Endodermal cell (in vitro differentiated cells): ENCODE measurements at regions not wholly inside any gene's neighbourhood (a gene's known extent, or its start where the extent isn't known, plus 50 kb on each side); places are given as distances from the start of the nearest gene placed in this dataset.
"Not testable (repeated sequence)": the region's sequence is repeated elsewhere in the genome, so short reads cannot be mapped to it uniquely, and the experiment has no call there.

ENCODE experiments used
- DNase-seq: peaks from one replicate; pipeline ENCODE4 v3.0.0-alpha.2; 2017
- H3K27ac ChIP-seq: 2 replicates; pipeline ENCODE4 v1.5.1; 2013; ENCODE audit warnings: mild to moderate bottlenecking, low read depth, low read length, moderate library complexity
- H3K27me3 ChIP-seq: 2 replicates; pipeline ENCODE4 v1.6.1; 2013; ENCODE audit warnings: mild to moderate bottlenecking, low read length, moderate library complexity; ENCODE audit not compliant: insufficient read depth, control insufficient read depth, poor library complexity, severe bottlenecking
- H3K36me3 ChIP-seq: 2 replicates; pipeline ENCODE4 v1.7.0; 2013; ENCODE audit warnings: mild to moderate bottlenecking, low read length, moderate library complexity; ENCODE audit not compliant: control insufficient read depth, insufficient read depth
- H3K4me1 ChIP-seq: one replicate; pipeline ENCODE4 v1.7.0; 2013; ENCODE audit warnings: low read length; ENCODE audit not compliant: control insufficient read depth, insufficient read depth
- H3K4me3 ChIP-seq: 2 replicates; pipeline ENCODE4 v1.5.1; 2013; ENCODE audit warnings: mild to moderate bottlenecking, low read length, moderate library complexity
- H3K9ac ChIP-seq: 2 replicates; pipeline ENCODE4 v1.6.1; 2013; ENCODE audit warnings: mild to moderate bottlenecking, low read length, moderate library complexity; ENCODE audit not compliant: poor library complexity, severe bottlenecking; ENCODE audit errors: extremely low read depth
- H3K9me3 ChIP-seq: 2 replicates; pipeline ENCODE4 v1.6.1; 2013; ENCODE audit warnings: mild to moderate bottlenecking, low read length, moderate library complexity; ENCODE audit not compliant: control insufficient read depth
- H3K27ac Mint-ChIP-seq: 2 replicates; pipeline ENCODE4 v1.8.0; 2020; ENCODE audit warnings: mixed read lengths
- H3K27me3 Mint-ChIP-seq: 2 replicates; pipeline ENCODE4 v1.8.0; 2021; ENCODE audit warnings: mild to moderate bottlenecking, mixed read lengths; ENCODE audit not compliant: insufficient read depth
- H3K36me3 Mint-ChIP-seq: 2 replicates; pipeline ENCODE4 v1.8.0; 2020; ENCODE audit warnings: low read depth, mixed read lengths
- H3K4me1 Mint-ChIP-seq: 2 replicates; pipeline ENCODE4 v1.8.0; 2020; ENCODE audit warnings: mixed read lengths
- H3K4me3 Mint-ChIP-seq: 2 replicates; pipeline ENCODE4 v1.8.0; 2020; ENCODE audit warnings: mild to moderate bottlenecking, moderate library complexity, mixed read lengths
- H3K9me3 Mint-ChIP-seq: 2 replicates; pipeline ENCODE4 v1.8.0; 2020; ENCODE audit warnings: mild to moderate bottlenecking, mixed read lengths
- CTCF ChIP-seq: fragments of 200-600 bp; sonication (generic); conservative IDR thresholded peaks from 2 replicates; pipeline ENCODE4 v1.5.0; 2021; ENCODE audit warnings: antibody characterized with exemption, mild to moderate bottlenecking
- WGBS, 2 experiments: methylation state at CpG; one replicate each; pipeline versions ENCODE4 v1.1.5 to v1.1.7; 2013; ENCODE audit warnings: missing lambda C conversion rate in 2 of 2, mixed read lengths in 1 of 2; ENCODE audit not compliant: insufficient coverage in 1 of 2, insufficient read length in 1 of 2; 5-methylcytosine and 5-hydroxymethylcytosine counted together

GRCh38 chr19:28596561-28597071, 616.3 kb downstream of the UQCRFS1 start:
- Mint-ChIP-seq H3K9me3 (no peaks in the 10 kb centered on the region), H3K27me3 (no peaks in the 10 kb centered on the region), H3K4me3 (no peak overlapping the region), H3K27ac (no peak overlapping the region), H3K36me3 (no peaks in the 10 kb centered on the region), H3K4me1 (peaks cover 6% of the 10 kb centered on the region)
- no peak overlapping the region for H3K9ac ChIP-seq
- DNase-seq, result no peak
- H3K27ac ChIP-seq, result no peak overlapping the region
- H3K36me3 ChIP-seq, result no peaks in the 10 kb centered on the region
- no peaks in the 10 kb centered on the region for H3K27me3 ChIP-seq
- no peak overlapping the region for H3K4me3 ChIP-seq
- TF ChIP-seq CTCF, result no peak
- no peaks in the 10 kb centered on the region for H3K4me1 ChIP-seq
- no peaks in the 10 kb centered on the region for H3K9me3 ChIP-seq
- whole genome bisulfite sequencing, 2 experiments, result 86 to 90% methylated on average over 6 to 12 of the region's 12 CpGs

- Histone ChIP-seq H3K36me3 (no peaks in the 10 kb centered on the region), H3K9me3 (no peaks in the 10 kb centered on the region), H3K4me1 (no peaks in the 10 kb centered on the region), H3K4me3 (no peak overlapping the region), H3K27ac (no peak overlapping the region), H3K27me3 (no peaks in the 10 kb centered on the region), H3K9ac (no peak overlapping the region)
- TF ChIP-seq CTCF, result no peak
- WGBS, 2 experiments, result 86 to 97% methylated on average over 3 to 4 of the region's 4 CpGs
- Mint-ChIP-seq H3K36me3 (no peaks in the 10 kb centered on the region), H3K27me3 (no peaks in the 10 kb centered on the region), H3K4me3 (no peak overlapping the region), H3K9me3 (no peaks in the 10 kb centered on the region), H3K4me1 (peaks cover 6% of the 10 kb centered on the region), H3K27ac (no peak overlapping the region)
- DNase-seq, result no peak
These were observed 617.0 kb downstream of the UQCRFS1 start for GRCh38 chr19:28595722-28596480.

- H3K9me3 Mint-ChIP-seq, result no peaks in the 10 kb centered on the region
- no peaks in the 10 kb centered on the region for H3K36me3 ChIP-seq
- no peaks in the 10 kb centered on the region for H3K4me1 ChIP-seq
- H3K27ac ChIP-seq, result no peak overlapping the region
- no peak overlapping the region for H3K4me3 ChIP-seq
- H3K4me3 Mint-ChIP-seq, result no peak overlapping the region
- no peak for TF ChIP-seq CTCF
- H3K27ac Mint-ChIP-seq, result no peak overlapping the region
- no peak overlapping the region for H3K9ac ChIP-seq
- 88% methylated on average over 2 of the region's 2 CpGs; no CpG with 5 or more reads in 1 of the 2 experiments for WGBS, 2 experiments
- H3K4me1 Mint-ChIP-seq, result peaks cover 6% of the 10 kb centered on the region
- DNase-seq, result no peak
- no peaks in the 10 kb centered on the region for H3K36me3 Mint-ChIP-seq
- H3K27me3 Mint-ChIP-seq, result no peaks in the 10 kb centered on the region
- no peaks in the 10 kb centered on the region for H3K9me3 ChIP-seq
- no peaks in the 10 kb centered on the region for H3K27me3 ChIP-seq
These were observed 618.2 kb downstream of the UQCRFS1 start for GRCh38 chr19:28594737-28595136.

- not testable (repeated sequence) for H3K27ac ChIP-seq, H3K9me3 ChIP-seq, H3K4me1 ChIP-seq, H3K4me3 Mint-ChIP-seq, H3K9me3 Mint-ChIP-seq, DNase-seq, H3K4me3 ChIP-seq, H3K9ac ChIP-seq, H3K4me1 Mint-ChIP-seq, H3K36me3 Mint-ChIP-seq, H3K36me3 ChIP-seq, H3K27me3 Mint-ChIP-seq, H3K27ac Mint-ChIP-seq, H3K27me3 ChIP-seq
- WGBS, 2 experiments, result 80% methylated on average over 10 to 11 of the region's 11 CpGs
These were observed 623.0 kb downstream of the UQCRFS1 start for GRCh38 chr19:28589991-28590411.
